ENCODE measurements at regions not wholly inside any gene's neighbourhood (a gene's known extent, or its start where the extent isn't known, plus 50 kb on each side); places are given as distances from the start of the nearest gene placed in this dataset.

GRCh38 chr3:83169473-83169872 is 1408.0 kb upstream of the GBE1 start:
- 0 out of 2 replicates have a peak, but pooled peaks cover 2% of the 10 kb centered on the region for H3K36me3 ChIP-seq (ENCODE audit: low read length)
- TF ChIP-seq CTCF (IDR thresholded peaks at IDR 0.05; ENCODE audit: insufficient read depth, low read length, poor library complexity, severe bottlenecking) (no peak), EZH2phosphoT487 (conservative IDR thresholded peaks at IDR 0.05; ENCODE audit: low read length) (no peak)

GRCh38 chr3:83150896-83151295 is 1389.5 kb upstream of the GBE1 start:
- H4K20me1 ChIP-seq (ENCODE audit: low read depth, low read length) = no peaks in the 10 kb centered on the region
- no peak overlapping the region for H3K9ac ChIP-seq (ENCODE audit: low read length)
- H3K27me3 ChIP-seq (ENCODE audit: low read length) = no peaks in the 10 kb centered on the region
- no peak overlapping the region for H3K4me2 ChIP-seq (ENCODE audit: low read depth, low read length, poor library complexity, severe bottlenecking)
- H3K9me3 ChIP-seq (ENCODE audit: insufficient read depth, low read length) = peaks cover 6% of the 10 kb centered on the region; the same call in 1 of the 2 replicates
- no peaks in the 10 kb centered on the region for H3F3A ChIP-seq (ENCODE audit: insufficient read depth)
- no peak overlapping the region for H3K27ac ChIP-seq (ENCODE audit: low read depth, low read length)
- no peak for TF ChIP-seq EZH2phosphoT487 (conservative IDR thresholded peaks at IDR 0.05; ENCODE audit: low read length)
- no peak for TF ChIP-seq CTCF (IDR thresholded peaks at IDR 0.05; ENCODE audit: insufficient read depth, low read length, poor library complexity, severe bottlenecking)
- H3K79me2 ChIP-seq (ENCODE audit: insufficient read depth, low read length) = no peaks in the 10 kb centered on the region
- H2AFZ ChIP-seq (ENCODE audit: low read depth, low read length, severe bottlenecking) = no peak overlapping the region
- no peaks in the 10 kb centered on the region for H3K9me2 ChIP-seq (replicated peaks; ENCODE audit: insufficient read depth, low read length)
- H3K36me3 ChIP-seq (ENCODE audit: low read length) = no peaks in the 10 kb centered on the region; the same call in 1 of the 2 replicates
- H3K4me3 ChIP-seq (ENCODE audit: insufficient read depth, low read length, poor library complexity, severe bottlenecking) = no peak overlapping the region

More at GRCh38 chr3:83169473-83169872, 1408.0 kb upstream of the GBE1 start:
- H3K9me2 ChIP-seq (replicated peaks; ENCODE audit: insufficient read depth, low read length) = no peaks in the 10 kb centered on the region
- no peak overlapping the region for H3K27ac ChIP-seq (ENCODE audit: low read depth, low read length)
- H3K4me3 ChIP-seq (ENCODE audit: insufficient read depth, low read length, poor library complexity, severe bottlenecking) = no peak overlapping the region
- H4K20me1 ChIP-seq (ENCODE audit: low read depth, low read length) = no peaks in the 10 kb centered on the region
- H3K79me2 ChIP-seq (ENCODE audit: insufficient read depth, low read length) = no peaks in the 10 kb centered on the region
- H2AFZ ChIP-seq (ENCODE audit: low read depth, low read length, severe bottlenecking) = peak overlapping the region; percentile 59
- H3K27me3 ChIP-seq (ENCODE audit: low read length) = no peaks in the 10 kb centered on the region
- H3K9ac ChIP-seq (ENCODE audit: low read length) = no peak overlapping the region
- H3K4me2 ChIP-seq (ENCODE audit: low read depth, low read length, poor library complexity, severe bottlenecking) = no peak overlapping the region
- 0 out of 2 replicates have a peak, but pooled peaks cover 3% of the 10 kb centered on the region for H3F3A ChIP-seq (ENCODE audit: insufficient read depth)
- peaks cover 5% of the 10 kb centered on the region; the same call in 1 of the 2 replicates for H3K9me3 ChIP-seq (ENCODE audit: insufficient read depth, low read length)

GRCh38 chr3:83140983-83141382 is 1379.5 kb upstream of the GBE1 start:
- Histone ChIP-seq H3K9ac (ENCODE audit: low read length) (no peak overlapping the region), H3K9me3 (ENCODE audit: insufficient read depth, low read length) (peaks cover 7% of the 10 kb centered on the region; the same call in 1 of the 2 replicates), H3K27ac (ENCODE audit: low read depth, low read length) (no peak overlapping the region), H3K9me2 (replicated peaks; ENCODE audit: insufficient read depth, low read length) (no peaks in the 10 kb centered on the region), H3K79me2 (ENCODE audit: insufficient read depth, low read length) (no peaks in the 10 kb centered on the region), H4K20me1 (ENCODE audit: low read depth, low read length) (no peaks in the 10 kb centered on the region), H3K27me3 (ENCODE audit: low read length) (no peaks in the 10 kb centered on the region), H3K4me3 (ENCODE audit: insufficient read depth, low read length, poor library complexity, severe bottlenecking) (no peak overlapping the region), H3K36me3 (ENCODE audit: low read length) (peaks cover 3% of the 10 kb centered on the region; the same call in 1 of the 2 replicates), H2AFZ (ENCODE audit: low read depth, low read length, severe bottlenecking) (peak overlapping the region; percentile 37), H3K4me2 (ENCODE audit: low read depth, low read length, poor library complexity, severe bottlenecking) (no peak overlapping the region), H3F3A (ENCODE audit: insufficient read depth) (no peaks in the 10 kb centered on the region)
- TF ChIP-seq EZH2phosphoT487 (conservative IDR thresholded peaks at IDR 0.05; ENCODE audit: low read length) (no peak), CTCF (IDR thresholded peaks at IDR 0.05; ENCODE audit: insufficient read depth, low read length, poor library complexity, severe bottlenecking) (no peak)

All from SU-DHL-6 (cell line).